ENCODE measurements at regions not wholly inside any gene's neighbourhood (a gene's known extent, or its start where the extent isn't known, plus 50 kb on each side); places are given as distances from the start of the nearest gene placed in this dataset.

- H3K4me1 ChIP-seq (ENCODE audit: control extremely low read depth in 1 of 4, control insufficient read depth in 4 of 4, insufficient read depth in 4 of 4, low read length in 3 of 4), result peaks cover 0 to 6% (median 0%) of the 10 kb centered on the region in 4 experiments
- H3K36me3 ChIP-seq (ENCODE audit: control insufficient read depth in 4 of 4, insufficient read depth in 4 of 4, low read length in 3 of 4), result no peaks in the 10 kb centered on the region
- DNase-seq, result peak in 2 of 3 donors; percentile 20 to 35
- H3K4me3 ChIP-seq (ENCODE audit: control insufficient read depth in 1 of 7, extremely low read depth in 1 of 7, insufficient read depth in 4 of 7, low read depth in 2 of 7, low read length in 6 of 7), result peak overlapping the region in 1 of 7 experiments; percentile 4
- H3K27ac ChIP-seq (ENCODE audit: insufficient read depth in 1 of 2, low read depth in 1 of 2, low read length in 2 of 2, poor library complexity in 1 of 2, severe bottlenecking in 2 of 2), result no peak overlapping the region
- POLR2A ChIA-PET, result no interaction called here
- H3K27me3 ChIP-seq (replicated peaks in 2 of 5; ENCODE audit: control insufficient read depth in 4 of 5, insufficient read depth in 5 of 5, low read length in 4 of 5), result no peaks in the 10 kb centered on the region
- H3K9me3 ChIP-seq (ENCODE audit: control extremely low read depth in 1 of 5, control insufficient read depth in 4 of 5, insufficient read depth in 2 of 5, low read depth in 1 of 5, low read length in 4 of 5), result no peaks in the 10 kb centered on the region
- CTCF ChIA-PET, result interaction anchor here (1.4 kb wide), 1 partner anchor 12 kb away, joined by 3 read pairs; no protein-coding TSS in a partner anchor
Measured at GRCh38 chr12:66741919-66742318, 63.0 kb upstream of the GRIP1 start.

GRCh38 chr12:66742508-66743367 lies 63.9 kb upstream of the GRIP1 start:
- Histone ChIP-seq H3K27ac (ENCODE audit: insufficient read depth in 1 of 2, low read depth in 1 of 2, low read length in 2 of 2, poor library complexity in 1 of 2, severe bottlenecking in 2 of 2) (no peak overlapping the region), H3K27me3 (replicated peaks in 2 of 5; ENCODE audit: control insufficient read depth in 4 of 5, insufficient read depth in 5 of 5, low read length in 4 of 5) (no peaks in the 10 kb centered on the region), H3K4me1 (ENCODE audit: control extremely low read depth in 1 of 4, control insufficient read depth in 4 of 4, insufficient read depth in 4 of 4, low read length in 3 of 4) (peaks cover 0 to 6% (median 0%) of the 10 kb centered on the region in 4 experiments), H3K4me3 (ENCODE audit: control insufficient read depth in 1 of 7, extremely low read depth in 1 of 7, insufficient read depth in 4 of 7, low read depth in 2 of 7, low read length in 6 of 7) (no peak overlapping the region), H3K9me3 (ENCODE audit: control extremely low read depth in 1 of 5, control insufficient read depth in 4 of 5, insufficient read depth in 2 of 5, low read depth in 1 of 5, low read length in 4 of 5) (no peaks in the 10 kb centered on the region), H3K36me3 (ENCODE audit: control insufficient read depth in 4 of 4, insufficient read depth in 4 of 4, low read length in 3 of 4) (no peaks in the 10 kb centered on the region)
- ChIA-PET POLR2A (no interaction called here), CTCF (interaction anchor here (0.6 kb wide), 1 partner anchor 1297 kb away, joined by 4 read pairs; no protein-coding TSS in a partner anchor)
- 100% methylated on average over 1 of the region's 2 CpGs for WGBS (ENCODE audit: insufficient coverage)
- DNase-seq, result peak in 2 of 3 donors; percentile 7 to 26

- DNase-seq, result no peak
- Histone ChIP-seq H3K36me3 (ENCODE audit: control insufficient read depth in 4 of 4, insufficient read depth in 4 of 4, low read length in 3 of 4) (no peaks in the 10 kb centered on the region), H3K27me3 (replicated peaks in 2 of 5; ENCODE audit: control insufficient read depth in 4 of 5, insufficient read depth in 5 of 5, low read length in 4 of 5) (no peaks in the 10 kb centered on the region), H3K9me3 (ENCODE audit: control extremely low read depth in 1 of 5, control insufficient read depth in 4 of 5, insufficient read depth in 2 of 5, low read depth in 1 of 5, low read length in 4 of 5) (no peaks in the 10 kb centered on the region), H3K27ac (ENCODE audit: insufficient read depth in 1 of 2, low read depth in 1 of 2, low read length in 2 of 2, poor library complexity in 1 of 2, severe bottlenecking in 2 of 2) (no peak overlapping the region), H3K4me1 (ENCODE audit: control extremely low read depth in 1 of 4, control insufficient read depth in 4 of 4, insufficient read depth in 4 of 4, low read length in 3 of 4) (peaks cover 0 to 6% (median 0%) of the 10 kb centered on the region in 4 experiments), H3K4me3 (ENCODE audit: control insufficient read depth in 1 of 7, extremely low read depth in 1 of 7, insufficient read depth in 4 of 7, low read depth in 2 of 7, low read length in 6 of 7) (no peak overlapping the region)
- POLR2A ChIA-PET, result no interaction called here
- WGBS (ENCODE audit: insufficient coverage), result 92% methylated on average over 3 of the region's 3 CpGs
- CTCF ChIA-PET, result no interaction called here
Measured at GRCh38 chr12:66744461-66744860, 65.6 kb upstream of the GRIP1 start.

- no peak for DNase-seq
- no peaks in the 10 kb centered on the region for H3K27me3 ChIP-seq (replicated peaks in 2 of 5; ENCODE audit: control insufficient read depth in 4 of 5, insufficient read depth in 5 of 5, low read length in 4 of 5)
- H3K9me3 ChIP-seq (ENCODE audit: control extremely low read depth in 1 of 5, control insufficient read depth in 4 of 5, insufficient read depth in 2 of 5, low read depth in 1 of 5, low read length in 4 of 5), result no peaks in the 10 kb centered on the region
- WGBS (ENCODE audit: insufficient coverage), result 100% methylated on average over 1 of the region's 3 CpGs
- ChIA-PET CTCF (no interaction called here), POLR2A (no interaction called here)
- no peaks in the 10 kb centered on the region for H3K36me3 ChIP-seq (ENCODE audit: control insufficient read depth in 4 of 4, insufficient read depth in 4 of 4, low read length in 3 of 4)
- H3K4me1 ChIP-seq (ENCODE audit: control extremely low read depth in 1 of 4, control insufficient read depth in 4 of 4, insufficient read depth in 4 of 4, low read length in 3 of 4), result peaks cover 0 to 6% (median 0%) of the 10 kb centered on the region in 4 experiments
- H3K4me3 ChIP-seq (ENCODE audit: control insufficient read depth in 1 of 7, extremely low read depth in 1 of 7, insufficient read depth in 4 of 7, low read depth in 2 of 7, low read length in 6 of 7), result no peak overlapping the region
- H3K27ac ChIP-seq (ENCODE audit: insufficient read depth in 1 of 2, low read depth in 1 of 2, low read length in 2 of 2, poor library complexity in 1 of 2, severe bottlenecking in 2 of 2), result no peak overlapping the region
Measured at GRCh38 chr12:66744956-66745383, 66.1 kb upstream of the GRIP1 start.

GRCh38 chr12:66746489-66747201 lies 67.8 kb upstream of the GRIP1 start:
- DNase-seq, result no peak
- Histone ChIP-seq H3K9me3 (ENCODE audit: control extremely low read depth in 1 of 5, control insufficient read depth in 4 of 5, insufficient read depth in 2 of 5, low read depth in 1 of 5, low read length in 4 of 5) (no peaks in the 10 kb centered on the region), H3K27ac (ENCODE audit: insufficient read depth in 1 of 2, low read depth in 1 of 2, low read length in 2 of 2, poor library complexity in 1 of 2, severe bottlenecking in 2 of 2) (no peak overlapping the region), H3K27me3 (replicated peaks in 2 of 5; ENCODE audit: control insufficient read depth in 4 of 5, insufficient read depth in 5 of 5, low read length in 4 of 5) (no peaks in the 10 kb centered on the region), H3K4me1 (ENCODE audit: control extremely low read depth in 1 of 4, control insufficient read depth in 4 of 4, insufficient read depth in 4 of 4, low read length in 3 of 4) (peaks cover 0 to 6% (median 0%) of the 10 kb centered on the region in 4 experiments), H3K36me3 (ENCODE audit: control insufficient read depth in 4 of 4, insufficient read depth in 4 of 4, low read length in 3 of 4) (no peaks in the 10 kb centered on the region), H3K4me3 (ENCODE audit: control insufficient read depth in 1 of 7, extremely low read depth in 1 of 7, insufficient read depth in 4 of 7, low read depth in 2 of 7, low read length in 6 of 7) (no peak overlapping the region)
- CTCF ChIA-PET, result no interaction called here
- POLR2A ChIA-PET, result no interaction called here
- WGBS (ENCODE audit: insufficient coverage), result no CpG with 5 or more reads among the region's 1 CpG

- Histone ChIP-seq H3K4me3 (ENCODE audit: control insufficient read depth in 1 of 7, extremely low read depth in 1 of 7, insufficient read depth in 4 of 7, low read depth in 2 of 7, low read length in 6 of 7) (no peak overlapping the region), H3K4me1 (ENCODE audit: control extremely low read depth in 1 of 4, control insufficient read depth in 4 of 4, insufficient read depth in 4 of 4, low read length in 3 of 4) (peaks cover 0 to 3% (median 0%) of the 10 kb centered on the region in 4 experiments), H3K27me3 (replicated peaks in 2 of 5; ENCODE audit: control insufficient read depth in 4 of 5, insufficient read depth in 5 of 5, low read length in 4 of 5) (no peaks in the 10 kb centered on the region), H3K36me3 (ENCODE audit: control insufficient read depth in 4 of 4, insufficient read depth in 4 of 4, low read length in 3 of 4) (no peaks in the 10 kb centered on the region), H3K27ac (ENCODE audit: insufficient read depth in 1 of 2, low read depth in 1 of 2, low read length in 2 of 2, poor library complexity in 1 of 2, severe bottlenecking in 2 of 2) (no peak overlapping the region), H3K9me3 (ENCODE audit: control extremely low read depth in 1 of 5, control insufficient read depth in 4 of 5, insufficient read depth in 2 of 5, low read depth in 1 of 5, low read length in 4 of 5) (peaks cover 0 to 3% (median 0%) of the 10 kb centered on the region in 5 experiments)
- no CpG with 5 or more reads among the region's 1 CpG for WGBS (ENCODE audit: insufficient coverage)
- no peak for DNase-seq
- ChIA-PET CTCF (no interaction called here), POLR2A (no interaction called here)
Measured at GRCh38 chr12:66751432-66752113, 72.7 kb upstream of the GRIP1 start.
